Activated CD4-positive, CD25-positive, alpha-beta regulatory T cell treated with anti-CD3 and anti-CD28 coated beads, Interleukin-2, amount 50 U/mL, for 24 hours (primary cell): ENCODE measurements at regions not wholly inside any gene's neighbourhood (a gene's known extent, or its start where the extent isn't known, plus 50 kb on each side); places are given as distances from the start of the nearest gene placed in this dataset.
A peak's percentile ranks its signal among the peaks of the same experiment; 100 is the strongest.

Experiments
- ATAC-seq, 2 donors: fragments of 150-1000 bp; cut with Tn5 transposase; one replicate each; pipeline ENCODE4 v1.10.0; 2021; ENCODE audit warnings: mild to moderate bottlenecking in 1 of 2, moderate library complexity in 1 of 2

DNA sequence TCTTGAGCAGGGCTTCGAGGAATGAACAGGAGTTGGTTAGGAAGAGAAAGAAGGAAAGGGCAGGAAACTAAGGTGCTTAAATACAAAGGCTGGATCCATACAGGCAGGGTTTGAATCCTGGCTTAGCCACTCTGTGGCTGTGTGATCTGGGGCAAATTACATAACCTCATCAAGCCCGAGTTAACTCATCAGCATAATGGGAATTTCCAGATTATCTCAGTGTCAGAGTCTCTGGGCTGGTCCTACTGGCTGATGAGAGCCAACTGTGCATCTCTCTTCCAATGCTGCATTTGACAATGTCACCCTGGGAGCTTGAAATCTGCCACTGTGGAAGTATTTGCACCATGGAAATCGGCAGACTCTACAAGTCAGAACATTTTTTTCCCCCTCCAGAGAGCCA lies 83.8 kb upstream of the SLC6A6 start:
- ATAC-seq: no peak

DNA sequence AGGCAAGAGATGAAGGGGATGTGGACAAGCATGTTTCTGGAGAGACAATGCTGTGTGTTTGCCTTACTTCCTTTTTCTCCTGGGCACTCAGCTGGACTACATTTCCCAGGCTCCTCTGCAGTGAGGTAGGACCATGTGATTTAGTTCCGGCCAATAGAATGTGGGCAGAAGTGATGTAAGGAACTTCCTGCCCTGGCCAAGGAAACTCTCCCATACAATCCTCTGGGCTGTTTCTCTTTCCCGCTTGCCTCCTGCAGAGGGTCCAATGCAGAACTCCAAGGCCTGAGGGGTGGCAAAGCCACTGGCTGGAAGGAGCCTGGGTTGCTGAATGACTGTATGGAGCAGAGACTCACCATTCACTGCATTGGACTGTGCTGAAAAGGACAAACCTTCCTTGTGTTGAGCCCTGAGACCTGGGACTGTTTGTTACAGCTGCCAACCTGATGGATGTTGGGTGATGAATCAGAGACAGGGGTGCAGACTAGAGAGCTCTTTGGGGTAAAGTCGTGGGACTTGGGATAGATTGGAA lies 82.7 kb upstream of the SLC6A6 start:
- peak; percentile 24 to 38 for ATAC-seq

DNA sequence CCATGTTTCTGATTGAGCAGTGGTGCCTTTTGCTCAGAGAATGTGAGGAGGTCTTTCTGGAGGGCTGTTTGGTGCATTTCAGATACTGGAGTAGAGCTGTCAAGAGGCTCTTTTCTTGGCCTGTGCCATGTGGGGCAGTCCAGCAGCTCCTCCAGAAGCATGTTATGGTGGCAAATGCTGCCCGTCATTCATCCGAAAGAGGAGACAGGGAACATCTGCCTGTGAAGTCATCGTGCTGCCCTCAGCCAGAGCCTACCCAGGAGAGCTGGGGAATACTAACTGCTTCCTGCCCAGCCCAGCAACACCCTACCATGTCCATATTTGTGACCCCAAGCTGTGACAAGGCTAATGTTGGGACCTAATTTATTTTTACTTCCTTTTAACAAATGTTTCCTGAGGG lies 82.2 kb upstream of the SLC6A6 start:
- ATAC-seq: no peak

DNA sequence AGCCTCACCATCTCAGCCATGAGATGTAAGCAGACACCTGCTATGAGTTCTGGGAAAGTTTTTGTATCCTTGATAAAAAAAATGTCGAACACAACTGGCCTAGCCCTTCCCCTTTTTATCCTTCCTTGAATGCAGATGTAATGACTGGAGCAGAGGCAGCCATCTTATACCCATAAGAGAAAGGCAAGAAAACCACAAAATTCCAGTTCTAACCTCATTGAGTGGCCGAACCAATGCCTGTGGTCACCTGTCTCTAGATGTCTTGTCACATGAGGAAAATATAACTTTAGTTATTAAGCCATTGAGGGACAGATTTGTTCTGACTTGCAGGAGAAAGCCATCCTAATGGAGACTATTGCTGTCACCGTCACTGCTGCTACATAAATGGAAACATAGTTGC lies 80.4 kb upstream of the SLC6A6 start:
- ATAC-seq: no peak

DNA sequence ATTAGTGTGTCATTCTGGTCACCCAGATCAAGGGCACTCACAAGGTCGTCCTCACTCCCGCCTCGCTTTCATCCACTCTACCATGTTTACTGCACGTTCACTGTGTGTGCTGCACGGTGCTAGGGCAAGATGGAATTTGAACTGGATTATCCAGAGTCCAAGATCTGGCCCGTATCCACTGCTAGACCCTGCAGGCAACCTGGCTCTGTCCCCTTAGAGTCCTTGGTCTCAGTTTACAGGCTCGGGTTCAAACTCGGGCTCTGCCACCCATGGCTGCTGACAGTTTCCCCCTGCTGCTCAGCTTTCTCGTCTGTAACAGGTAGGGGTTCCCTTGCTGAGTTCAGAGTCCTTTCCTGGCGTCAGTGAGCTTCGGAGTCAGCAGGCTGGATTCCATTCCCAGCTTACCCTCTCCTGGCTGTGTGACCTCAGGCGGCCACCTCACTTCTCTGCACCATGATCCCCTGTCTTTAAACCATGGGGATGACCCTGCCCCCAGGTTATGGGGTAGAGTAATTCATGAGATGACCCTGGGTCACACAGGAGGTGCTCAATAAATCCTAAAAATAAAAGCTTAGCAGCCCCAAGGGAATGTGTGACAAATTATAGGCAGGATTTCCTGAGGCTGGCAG lies 79.6 kb upstream of the SLC6A6 start:
- no peak for ATAC-seq

DNA sequence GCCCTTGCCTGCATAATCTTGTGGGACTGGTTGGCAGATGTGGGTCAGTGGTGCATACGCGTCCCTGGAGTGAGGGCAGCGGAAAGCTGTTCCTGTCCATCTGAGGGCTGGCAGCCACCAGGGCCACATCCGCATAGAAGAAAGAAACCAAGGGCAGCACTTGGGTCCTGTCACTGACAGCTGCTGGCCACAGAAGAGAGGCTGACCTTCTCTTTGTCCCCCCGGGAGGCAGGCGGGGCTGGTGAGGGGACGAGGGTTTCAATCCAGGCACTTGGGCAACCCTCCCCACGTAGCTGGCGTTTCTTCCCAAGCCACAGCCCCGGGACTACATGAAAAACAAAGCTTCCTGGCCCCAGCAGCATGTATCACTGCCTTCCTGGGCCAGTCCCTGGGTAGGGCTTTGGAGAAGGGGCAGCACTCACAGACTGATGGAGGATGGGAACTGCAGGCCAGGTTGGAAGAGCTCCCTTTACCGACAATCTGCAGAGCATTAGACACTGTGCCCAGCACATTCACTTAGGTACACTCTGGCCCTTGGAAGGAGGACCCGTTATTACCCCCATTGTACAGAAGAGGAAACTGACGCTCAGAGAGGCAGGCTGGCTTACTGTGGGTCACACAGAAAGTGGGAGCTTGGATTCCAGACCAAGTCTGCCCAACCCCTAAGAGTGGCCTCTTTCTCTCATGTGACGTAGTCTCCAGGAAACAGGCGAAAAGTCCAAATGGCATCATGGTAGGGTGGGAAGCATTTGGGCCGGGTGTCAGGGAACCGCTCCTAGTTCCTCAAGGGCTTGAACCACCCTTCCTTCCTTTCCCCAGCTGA lies 78.8 kb upstream of the SLC6A6 start:
- ATAC-seq: no peak

DNA sequence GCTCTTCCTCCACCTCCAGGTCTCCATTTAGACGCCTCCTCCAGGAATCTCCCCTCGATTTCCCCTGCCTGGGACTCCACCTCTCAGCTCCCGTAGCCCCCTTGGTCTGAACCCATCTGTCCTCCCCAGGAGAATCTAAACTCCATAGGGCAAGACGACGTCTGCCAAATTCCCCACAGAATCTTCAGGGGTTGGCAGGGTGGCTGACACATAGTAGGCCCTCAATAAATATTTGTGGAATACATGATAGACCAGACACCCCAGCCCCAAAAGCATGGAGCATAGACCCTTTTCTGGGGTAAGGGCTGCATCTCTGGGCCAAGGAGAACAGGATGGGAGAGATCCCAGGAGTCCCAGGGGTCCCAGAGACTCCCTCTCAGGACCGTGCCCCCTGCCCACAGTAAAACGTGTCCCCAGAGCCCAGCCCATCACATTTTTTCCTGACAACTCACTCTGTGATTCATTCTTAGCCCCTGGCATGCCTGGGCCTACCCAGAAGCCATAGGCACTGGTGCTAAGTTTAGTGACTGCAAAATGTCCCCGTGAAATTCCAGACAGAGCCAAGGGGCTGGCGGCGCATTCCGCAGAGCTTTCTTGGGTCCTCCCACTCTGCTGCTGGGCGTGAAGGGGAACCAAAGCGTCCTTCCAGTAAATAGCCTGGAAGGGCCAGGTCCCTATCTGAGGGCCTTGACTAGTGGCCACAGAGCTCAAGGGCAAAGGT lies 78.0 kb upstream of the SLC6A6 start:
- no peak for ATAC-seq

DNA sequence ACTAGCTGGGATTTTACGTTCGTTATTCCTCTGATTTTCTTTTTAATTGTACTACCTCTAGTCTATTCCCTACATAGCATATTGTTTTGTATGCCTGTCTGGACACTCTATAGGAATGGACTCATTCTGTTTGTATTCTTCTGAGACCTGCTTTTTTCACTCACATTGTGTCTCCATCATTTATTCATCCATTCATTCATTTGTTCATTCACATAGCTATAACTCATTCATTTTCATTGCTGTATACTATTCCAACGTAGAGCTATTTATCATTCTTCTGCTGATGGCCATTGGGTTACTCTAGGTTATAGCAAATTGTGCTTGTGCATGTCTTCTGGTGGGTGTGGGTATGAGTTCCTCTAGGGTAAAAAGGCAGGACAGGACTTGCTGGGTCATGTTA lies 74.0 kb upstream of the SLC6A6 start:
- ATAC-seq: no peak

DNA sequence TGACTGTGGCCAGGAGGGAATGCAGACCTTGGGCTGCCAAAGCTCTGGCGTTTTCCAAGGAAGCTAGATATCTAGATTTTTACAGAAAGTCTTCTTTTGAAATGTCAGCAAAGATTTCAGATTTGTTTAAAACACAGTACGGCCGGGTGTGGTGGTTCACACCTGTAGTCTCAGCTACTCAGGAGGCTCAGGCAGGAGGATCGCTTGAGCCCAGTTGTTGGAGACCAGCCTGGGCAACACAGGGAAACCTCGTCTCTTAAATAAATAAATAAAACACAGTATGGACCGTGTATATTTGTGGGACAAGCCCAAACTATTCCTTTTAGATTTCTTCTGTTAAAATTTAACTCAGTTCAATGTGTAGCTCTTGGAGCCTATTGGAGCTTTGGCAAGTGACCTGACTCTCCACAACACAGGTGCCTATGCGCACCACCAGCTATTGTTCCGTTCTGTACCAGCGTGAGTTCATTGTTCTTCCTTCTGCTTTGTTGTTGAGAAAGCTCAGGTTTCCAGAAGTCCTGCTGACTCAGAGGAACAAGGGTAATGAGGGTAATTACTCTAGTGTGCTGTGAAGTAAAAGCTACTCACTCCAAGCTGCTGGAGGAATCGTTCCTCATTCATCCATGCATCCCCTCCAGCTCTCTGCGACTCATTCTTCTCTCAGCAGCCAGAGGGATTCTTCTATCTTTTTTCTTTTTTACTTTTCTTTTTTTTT lies 73.1 kb upstream of the SLC6A6 start:
- no peak for ATAC-seq

DNA sequence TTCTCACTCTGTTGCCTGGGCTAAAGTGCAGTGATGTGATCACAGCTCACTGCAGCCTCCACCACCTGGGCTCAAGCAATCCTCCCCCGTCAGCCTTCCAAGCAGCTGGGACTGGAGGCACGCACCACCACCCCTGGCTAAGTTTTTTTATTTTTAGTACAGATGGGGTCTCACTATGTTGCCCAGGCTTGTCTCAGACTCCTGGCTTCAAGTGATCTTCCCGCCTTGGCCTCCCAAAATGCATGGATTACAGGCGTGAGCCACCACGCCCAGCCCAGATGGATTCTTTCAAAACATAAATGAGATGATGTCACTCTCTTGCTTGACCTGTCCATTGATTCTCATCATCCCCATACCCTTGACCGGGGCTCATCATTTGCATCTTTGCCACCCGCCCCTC lies 72.6 kb upstream of the SLC6A6 start:
- no peak for ATAC-seq

DNA sequence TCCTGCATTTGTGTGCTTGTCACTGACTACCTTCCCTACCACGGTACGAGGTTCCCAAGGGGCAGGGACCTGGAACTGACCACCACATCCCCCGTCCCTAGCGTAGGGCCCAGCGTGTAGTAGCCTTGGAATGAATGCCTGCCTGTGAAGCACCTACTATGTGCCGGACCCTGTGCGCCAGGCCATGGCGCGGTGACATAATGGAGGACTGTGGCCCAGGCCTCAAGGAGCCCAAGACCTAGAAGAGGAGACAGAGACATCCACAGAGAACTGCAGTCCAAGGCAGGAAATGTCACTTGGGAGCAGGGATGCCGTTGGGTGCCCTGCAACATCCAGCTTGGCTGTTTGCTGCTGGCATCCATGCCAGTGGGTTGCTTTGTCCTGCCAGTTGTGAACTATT lies 71.9 kb upstream of the SLC6A6 start:
- no peak for ATAC-seq

DNA sequence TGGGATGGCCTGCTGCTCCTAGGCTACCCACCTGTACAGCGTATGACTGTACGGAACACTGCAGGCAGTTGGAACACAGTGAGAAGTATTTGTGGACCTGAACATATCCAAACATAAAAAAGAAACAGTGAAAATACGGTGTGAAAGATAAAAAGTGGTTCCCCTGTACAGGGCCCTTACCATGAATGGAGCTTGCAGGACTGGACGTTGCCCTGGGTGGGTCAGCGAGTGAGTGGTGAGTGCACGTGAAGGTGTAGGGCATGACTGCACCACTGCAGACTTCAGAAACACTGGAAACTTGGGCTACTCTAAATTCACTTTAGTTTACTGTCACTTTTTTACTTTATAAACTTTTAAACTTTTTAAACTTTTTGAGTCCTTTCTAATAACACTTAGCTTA lies 71.2 kb upstream of the SLC6A6 start:
- no peak for ATAC-seq

DNA sequence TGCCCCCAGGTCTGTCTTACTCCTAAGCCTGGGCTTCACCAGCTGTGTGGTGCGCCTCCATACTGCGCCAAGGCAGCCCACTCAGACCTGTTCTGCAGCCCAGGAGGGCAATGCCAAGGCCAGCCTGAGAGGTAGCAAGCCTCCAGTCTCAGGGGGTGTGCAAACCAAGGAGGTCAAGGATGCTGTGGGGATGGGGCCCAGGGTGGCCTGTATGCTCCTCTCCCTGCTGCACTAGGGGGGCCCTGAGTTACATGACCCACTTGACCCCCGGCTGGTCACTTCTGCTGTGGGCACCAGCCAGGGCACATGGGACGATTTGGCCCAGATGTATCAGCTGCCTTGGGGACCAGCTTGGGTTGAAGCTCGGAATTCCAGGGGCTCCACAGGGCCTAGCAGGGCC lies 70.0 kb upstream of the SLC6A6 start:
- ATAC-seq: no peak

DNA sequence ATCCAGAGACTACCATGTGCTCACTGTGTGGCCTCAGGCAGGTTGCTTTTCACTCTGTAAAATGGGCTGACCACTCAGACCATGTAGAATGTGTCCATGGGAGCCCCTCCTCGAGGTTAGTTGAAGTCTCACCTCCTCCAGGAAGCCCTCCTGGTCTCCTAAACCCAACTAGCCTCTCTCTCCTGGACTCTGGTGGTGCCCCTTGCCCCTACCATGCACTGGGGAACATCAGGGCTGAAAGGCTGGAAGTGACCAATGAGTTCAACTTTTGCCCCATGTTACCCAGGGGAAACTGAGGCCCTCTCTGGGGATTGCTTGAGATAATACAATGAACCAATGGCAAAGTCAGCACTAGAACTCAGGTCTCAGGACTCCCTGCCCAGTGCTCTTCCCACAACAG lies 69.2 kb upstream of the SLC6A6 start:
- no peak for ATAC-seq

DNA sequence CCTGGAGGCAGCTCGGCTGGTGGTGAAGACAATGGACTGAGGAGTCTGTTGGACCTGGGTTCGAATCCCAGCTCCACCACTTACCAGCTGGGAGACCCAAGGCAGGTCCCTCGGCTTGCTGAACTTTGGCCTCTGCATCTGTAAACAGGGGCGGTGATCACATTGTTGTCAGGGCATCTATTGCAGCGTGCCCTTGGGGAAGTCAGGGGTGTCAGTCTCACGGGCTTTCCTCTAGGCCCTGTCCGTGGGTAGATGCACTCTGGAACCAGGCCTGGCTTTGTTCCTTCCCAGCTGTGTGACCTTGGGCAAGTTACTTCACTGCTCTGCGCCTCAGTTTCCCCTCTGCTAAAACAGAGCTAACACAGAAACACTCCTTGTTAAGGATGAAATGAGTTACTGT lies 68.8 kb upstream of the SLC6A6 start:
- ATAC-seq: no peak

DNA sequence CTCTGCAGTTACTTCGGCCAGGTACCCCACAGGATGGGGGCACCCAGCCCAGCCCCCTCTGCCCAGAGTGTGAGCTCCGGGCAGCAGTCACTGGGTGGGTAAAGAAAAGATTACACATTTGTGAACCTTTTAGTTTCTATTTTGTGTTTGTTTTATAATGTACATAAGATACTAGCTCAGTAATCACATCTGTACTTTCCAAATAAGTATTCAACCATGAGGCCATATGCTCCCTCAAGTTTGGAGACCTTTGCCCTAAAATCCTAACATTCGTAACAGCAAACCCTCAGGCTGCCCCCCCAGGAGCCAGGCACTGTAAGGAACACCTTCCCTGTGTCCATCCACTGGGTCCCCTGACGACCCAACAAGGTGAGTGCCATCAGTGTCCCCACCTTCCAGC lies 68.3 kb upstream of the SLC6A6 start:
- ATAC-seq: no peak

DNA sequence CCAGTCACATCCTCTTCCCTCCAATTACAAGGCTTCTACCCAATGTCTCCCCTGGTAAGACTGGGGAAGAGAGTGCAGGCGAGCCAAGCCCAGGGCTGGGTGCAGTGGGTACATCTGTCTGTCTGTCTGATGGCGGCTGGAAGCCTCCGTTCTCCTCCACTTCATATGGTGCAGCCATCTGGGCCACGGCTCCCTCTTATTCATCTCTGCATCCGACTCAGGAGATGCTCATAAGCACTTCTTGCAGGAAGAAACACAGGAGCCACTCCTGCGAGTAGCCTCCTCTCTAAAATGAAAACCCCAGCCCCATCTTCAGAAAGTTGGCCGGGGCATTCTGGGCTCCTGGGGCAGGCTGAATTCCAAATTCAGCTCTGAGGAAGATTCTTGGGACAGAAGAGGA lies 67.5 kb upstream of the SLC6A6 start:
- ATAC-seq: no peak

DNA sequence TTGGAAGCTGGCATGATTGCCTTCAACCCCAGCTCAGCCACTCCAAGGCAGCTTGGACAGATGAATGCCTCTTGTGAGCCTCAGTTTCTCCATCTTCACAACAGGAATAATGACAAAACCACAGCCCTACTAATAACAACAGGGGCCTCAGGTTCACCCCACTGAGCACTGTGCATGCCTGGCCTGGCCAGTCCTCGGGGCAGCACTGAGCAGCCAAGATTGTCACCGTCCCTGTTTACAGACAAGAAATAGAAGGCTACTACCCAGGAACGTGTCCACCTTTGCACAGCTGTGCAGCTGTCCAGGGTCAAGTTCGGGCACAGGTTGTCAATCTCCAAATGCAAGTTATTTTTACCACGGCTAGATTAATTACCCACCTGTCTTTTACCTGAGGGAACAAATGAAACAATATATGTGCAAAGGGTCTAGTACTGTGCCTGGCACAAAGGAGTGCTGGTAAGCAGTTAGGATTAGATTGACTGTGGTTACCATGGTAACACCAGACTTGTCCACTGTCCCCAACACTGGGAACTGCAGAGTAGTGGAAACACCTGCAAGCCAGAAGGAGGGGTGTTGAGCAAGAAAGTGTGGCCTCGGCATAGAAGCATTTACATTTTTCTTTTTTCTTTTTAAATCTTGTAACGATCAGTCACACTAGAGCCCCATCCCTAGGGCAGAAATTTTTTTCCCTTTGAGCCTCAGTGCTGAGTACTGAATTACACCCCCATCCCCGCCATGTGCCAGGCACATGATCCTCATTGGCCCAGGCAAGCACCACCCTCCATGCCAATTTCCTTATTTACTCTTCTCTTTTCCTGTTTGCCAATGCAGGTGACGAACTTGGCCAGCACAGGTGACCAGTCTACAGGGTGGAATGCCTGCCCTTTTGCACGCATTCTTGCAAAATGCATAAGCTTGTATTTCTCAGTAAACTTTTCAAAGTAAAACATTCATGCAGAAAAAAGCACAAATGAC lies 66.3 kb upstream of the SLC6A6 start:
- ATAC-seq: no peak

DNA sequence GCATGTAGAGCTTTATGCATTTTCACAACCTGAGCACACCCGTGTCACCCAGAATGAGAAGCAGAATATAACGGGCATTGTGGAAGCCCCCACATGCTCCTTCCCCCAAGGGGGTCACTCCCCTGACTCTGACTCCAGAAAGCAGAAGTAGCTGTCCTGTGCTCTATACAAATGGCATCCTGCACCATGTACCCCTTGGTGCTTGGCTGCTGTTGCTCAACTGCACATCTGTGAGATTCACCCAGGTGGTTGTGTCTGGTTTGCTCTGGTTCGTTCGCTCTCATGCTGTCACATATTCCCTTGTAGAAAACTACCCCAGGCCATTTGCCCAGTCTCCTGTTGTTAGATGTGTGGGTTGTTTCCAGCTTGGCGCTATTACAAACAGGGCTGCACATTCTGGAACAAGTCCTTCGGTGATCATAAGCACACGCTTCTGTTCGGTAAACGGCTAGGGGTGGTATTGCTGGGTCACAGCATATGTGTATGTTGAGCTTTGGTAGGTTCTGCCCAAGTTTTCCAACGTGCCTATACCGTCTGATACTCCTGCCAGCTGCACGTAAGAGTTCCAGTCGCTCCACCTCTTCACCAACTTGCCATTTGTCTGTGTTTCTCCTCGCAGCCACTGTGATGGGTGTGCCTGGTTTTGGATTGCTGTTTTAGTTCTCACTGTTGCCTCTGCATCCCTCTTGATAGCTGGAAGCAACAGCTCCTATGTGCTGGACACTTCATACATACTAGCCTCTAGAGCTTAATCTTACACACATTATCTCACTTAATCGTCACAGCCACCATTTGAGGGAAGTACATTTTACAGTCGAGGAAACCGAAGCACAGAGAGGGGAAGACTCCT lies 65.4 kb upstream of the SLC6A6 start:
- no peak for ATAC-seq

DNA sequence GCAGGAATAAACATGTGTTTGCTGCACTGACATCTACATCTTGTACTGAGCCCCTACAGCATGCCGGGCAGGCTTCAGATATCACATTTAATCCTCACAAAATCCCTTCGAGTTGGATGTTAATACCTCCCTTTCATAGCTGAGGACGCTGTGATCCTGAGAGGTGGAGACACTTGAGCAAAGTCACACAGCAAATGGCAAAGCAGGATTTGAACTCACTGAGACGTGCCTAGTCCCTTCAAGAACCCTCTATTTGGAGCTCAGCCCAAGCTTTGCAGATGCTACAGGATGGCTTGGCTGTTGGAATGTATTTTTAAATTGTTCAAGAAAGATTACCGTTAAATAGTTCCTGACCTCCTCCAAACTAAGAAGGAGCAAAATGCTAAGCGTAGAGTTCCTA lies 64.6 kb upstream of the SLC6A6 start:
- no peak for ATAC-seq

DNA sequence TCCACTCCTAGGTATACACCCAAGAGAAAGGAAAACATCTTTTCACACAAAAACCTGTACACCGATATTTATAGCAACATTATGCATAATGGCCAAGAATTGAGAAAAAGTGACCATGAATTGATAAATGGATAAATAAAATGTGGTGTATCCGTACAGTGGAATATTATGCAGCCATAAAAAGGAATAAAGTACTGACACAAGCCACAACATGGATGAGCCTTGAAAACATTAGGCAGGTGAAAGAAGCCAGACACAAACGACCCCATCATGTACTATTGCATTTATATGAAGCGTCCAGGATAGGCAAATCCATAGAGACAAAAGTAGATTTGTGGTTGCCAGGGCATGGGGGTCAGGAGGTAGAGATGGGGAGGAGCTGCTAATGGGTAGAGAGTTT lies 64.2 kb upstream of the SLC6A6 start:
- no peak for ATAC-seq
